NT2/D1 (cell line): ENCODE measurements at regions not wholly inside any gene's neighbourhood (a gene's known extent, or its start where the extent isn't known, plus 50 kb on each side); places are given as distances from the start of the nearest gene placed in this dataset.
"Not testable (repeated sequence)": the region's sequence is repeated elsewhere in the genome, so short reads cannot be mapped to it uniquely, and the experiment has no call there.

Experiments used
- DNase-seq: peaks from one replicate; pipeline ENCODE4 v3.0.0-alpha.2; 2011; ENCODE audit warnings: low read depth, low spot score
- H3K27me3 ChIP-seq: 2 replicates; pipeline ENCODE4 v1.6.0; 2011; ENCODE audit warnings: mild to moderate bottlenecking; ENCODE audit not compliant: insufficient read length, insufficient read depth
- H3K36me3 ChIP-seq: 2 replicates; pipeline ENCODE4 v1.6.1; 2011; ENCODE audit warnings: mild to moderate bottlenecking, low read length, mixed read lengths; ENCODE audit not compliant: insufficient read depth, insufficient read length
- H3K4me1 ChIP-seq: 2 replicates; pipeline ENCODE4 v1.5.1; 2011; ENCODE audit not compliant: insufficient read depth, insufficient read length
- H3K4me3 ChIP-seq: 2 replicates; pipeline ENCODE4 v1.5.1; 2011; ENCODE audit warnings: low read depth; ENCODE audit not compliant: insufficient read length
- H3K9ac ChIP-seq: 2 replicates; pipeline ENCODE4 v1.6.0; 2011; ENCODE audit warnings: low read depth; ENCODE audit not compliant: insufficient read length
- H3K9me3 ChIP-seq: 2 replicates; pipeline ENCODE4 v1.5.1; 2011; ENCODE audit warnings: mild to moderate bottlenecking, low read length; ENCODE audit not compliant: insufficient read depth
- SUZ12 ChIP-seq: IDR thresholded peaks from 2 replicates; pipeline ENCODE4 v1.6.1; 2011; ENCODE audit not compliant: insufficient read length, insufficient read depth; ENCODE audit errors: extremely low read depth
- YY1 ChIP-seq: IDR thresholded peaks from 2 replicates; pipeline ENCODE4 v1.6.1; 2011; ENCODE audit not compliant: insufficient read length, insufficient read depth
- ZNF274 ChIP-seq: IDR thresholded peaks from 2 replicates; pipeline ENCODE4 v1.6.1; 2011; ENCODE audit warnings: mild to moderate bottlenecking, low read depth, low read length

GRCh38 chr3:20288050-20288449 is 102.0 kb upstream of the SGO1 start:
- Histone ChIP-seq H3K9ac (no peak overlapping the region), H3K27me3 (no peaks in the 10 kb centered on the region), H3K36me3 (no peaks in the 10 kb centered on the region), H3K4me1 (peaks cover 4% of the 10 kb centered on the region), H3K4me3 (no peak overlapping the region), H3K9me3 (peaks cover 47% of the 10 kb centered on the region)
- peak; percentile 81 for DNase-seq
- TF ChIP-seq YY1 (no peak), SUZ12 (no peak), ZNF274 (no peak)

GRCh38 chr3:20280257-20280656 is 94.3 kb upstream of the SGO1 start:
- no peak overlapping the region for H3K9ac ChIP-seq
- TF ChIP-seq ZNF274 (no peak), YY1 (no peak), SUZ12 (no peak)
- DNase-seq = peak; percentile 27

GRCh38 chr3:20265977-20266376 is 80.0 kb upstream of the SGO1 start:
- not testable (repeated sequence) for H3K9ac ChIP-seq, H3K4me1 ChIP-seq, H3K27me3 ChIP-seq, DNase-seq, H3K4me3 ChIP-seq, H3K36me3 ChIP-seq
- peaks cover 19% of the 10 kb centered on the region; the same call in 1 of the 2 replicates for H3K9me3 ChIP-seq

More at GRCh38 chr3:20280257-20280656, 94.3 kb upstream of the SGO1 start:
- Histone ChIP-seq H3K9me3 (peaks cover 43% of the 10 kb centered on the region), H3K4me3 (no peak overlapping the region), H3K36me3 (no peaks in the 10 kb centered on the region), H3K27me3 (no peaks in the 10 kb centered on the region), H3K4me1 (no peaks in the 10 kb centered on the region)

GRCh38 chr3:20264900-20265567 is 79.0 kb upstream of the SGO1 start:
- Histone ChIP-seq H3K9me3 (peaks cover 16% of the 10 kb centered on the region; the same call in 1 of the 2 replicates), H3K36me3 (no peaks in the 10 kb centered on the region), H3K27me3 (no peaks in the 10 kb centered on the region), H3K4me1 (peaks cover 3% of the 10 kb centered on the region), H3K9ac (no peak overlapping the region), H3K4me3 (no peak overlapping the region)
- DNase-seq = no peak
- TF ChIP-seq ZNF274 (no peak), YY1 (no peak), SUZ12 (no peak)

GRCh38 chr3:20258371-20258770 is 72.4 kb upstream of the SGO1 start:
- Histone ChIP-seq H3K4me3 (no peak overlapping the region), H3K9ac (no peak overlapping the region), H3K4me1 (peaks cover 7% of the 10 kb centered on the region), H3K9me3 (peaks cover 4% of the 10 kb centered on the region; the same call in 1 of the 2 replicates), H3K36me3 (no peaks in the 10 kb centered on the region), H3K27me3 (no peaks in the 10 kb centered on the region)
- DNase-seq = no peak
- TF ChIP-seq YY1 (no peak), ZNF274 (no peak), SUZ12 (no peak)

- no peak overlapping the region for H3K4me3 ChIP-seq
- peaks cover 11% of the 10 kb centered on the region for H3K4me1 ChIP-seq
- peaks cover 4% of the 10 kb centered on the region; the same call in 1 of the 2 replicates for H3K9me3 ChIP-seq
- TF ChIP-seq ZNF274 (no peak), YY1 (no peak), SUZ12 (no peak)
- no peaks in the 10 kb centered on the region for H3K36me3 ChIP-seq
- H3K9ac ChIP-seq = no peak overlapping the region
- no peak for DNase-seq
- H3K27me3 ChIP-seq = no peaks in the 10 kb centered on the region
Observed at GRCh38 chr3:20256144-20256543, 70.1 kb upstream of the SGO1 start.

GRCh38 chr3:20254268-20255117 is 68.5 kb upstream of the SGO1 start:
- Histone ChIP-seq H3K27me3 (no peaks in the 10 kb centered on the region), H3K9ac (no peak overlapping the region), H3K4me3 (no peak overlapping the region), H3K4me1 (peaks cover 17% of the 10 kb centered on the region), H3K9me3 (peaks cover 5% of the 10 kb centered on the region), H3K36me3 (no peaks in the 10 kb centered on the region)
- DNase-seq = no peak
- TF ChIP-seq ZNF274 (no peak), YY1 (peak; percentile 19), SUZ12 (no peak)
